ENCODE measurements at regions not wholly inside any gene's neighbourhood (a gene's known extent, or its start where the extent isn't known, plus 50 kb on each side); places are given as distances from the start of the nearest gene placed in this dataset.

DNA sequence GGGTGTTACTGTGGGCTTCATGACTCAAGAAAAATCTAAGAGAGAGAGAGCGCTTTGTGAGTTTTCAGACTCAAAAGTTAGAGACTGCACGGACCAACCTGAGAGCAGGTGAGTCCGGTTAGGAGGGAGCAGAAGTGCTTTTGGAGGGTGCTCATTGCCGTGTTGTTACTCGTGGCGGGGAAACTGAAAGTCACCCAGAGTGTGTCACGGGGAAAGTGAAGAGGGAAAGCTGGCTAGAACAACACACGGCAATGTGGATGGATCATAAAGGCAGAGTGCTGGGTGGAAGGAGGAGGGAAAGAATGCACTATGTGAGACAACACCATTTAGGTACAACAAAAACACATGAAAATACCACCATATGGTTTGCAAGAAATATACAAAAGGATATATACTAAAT, 112.3 kb downstream of the BDH1 start:
- no peak for DNase-seq
- no peak for TF ChIP-seq GATA1 (IDR thresholded peaks at IDR 0.05; ENCODE audit: low read depth, low read length)
- TF ChIP-seq POLR2A (IDR thresholded peaks at IDR 0.05; ENCODE audit: low read length): no peak

DNA sequence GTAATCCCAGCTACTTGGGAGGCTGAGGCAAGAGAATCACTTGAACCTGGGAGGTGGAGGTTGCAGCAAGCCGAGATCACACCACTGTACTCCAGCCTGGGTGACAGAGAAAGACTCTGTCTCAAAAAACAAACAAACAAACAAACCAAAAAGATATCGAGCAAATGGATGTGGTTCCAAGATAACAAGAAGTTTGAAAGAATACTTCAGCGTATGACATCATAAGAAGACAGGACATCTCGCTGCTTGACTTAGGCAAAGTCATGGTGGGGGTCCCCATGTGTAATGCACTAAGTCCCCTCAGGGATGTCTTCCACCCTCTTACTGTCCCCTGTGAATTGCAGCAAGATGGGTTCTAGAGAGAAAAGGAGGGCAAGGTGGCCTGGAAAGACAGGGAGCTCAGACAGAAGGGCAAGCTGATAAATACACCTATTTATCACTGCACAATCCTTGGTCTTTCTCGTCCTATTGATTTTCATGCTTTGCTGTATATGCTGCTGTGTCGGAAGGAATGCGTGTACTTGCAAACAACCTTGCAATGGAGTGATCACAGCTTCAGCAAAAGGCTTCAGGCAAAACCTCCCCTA, 115.0 kb downstream of the BDH1 start:
- TF ChIP-seq POLR2A (IDR thresholded peaks at IDR 0.05; ENCODE audit: low read length) (no peak), GATA1 (IDR thresholded peaks at IDR 0.05; ENCODE audit: low read depth, low read length) (no peak)
- no peak for DNase-seq

- TF ChIP-seq GATA1 (IDR thresholded peaks at IDR 0.05; ENCODE audit: low read depth, low read length): no peak
- no peak for DNase-seq
These were observed 116.9 kb downstream of the BDH1 start for GRCh38 chr3:197438906-197439305.

DNA sequence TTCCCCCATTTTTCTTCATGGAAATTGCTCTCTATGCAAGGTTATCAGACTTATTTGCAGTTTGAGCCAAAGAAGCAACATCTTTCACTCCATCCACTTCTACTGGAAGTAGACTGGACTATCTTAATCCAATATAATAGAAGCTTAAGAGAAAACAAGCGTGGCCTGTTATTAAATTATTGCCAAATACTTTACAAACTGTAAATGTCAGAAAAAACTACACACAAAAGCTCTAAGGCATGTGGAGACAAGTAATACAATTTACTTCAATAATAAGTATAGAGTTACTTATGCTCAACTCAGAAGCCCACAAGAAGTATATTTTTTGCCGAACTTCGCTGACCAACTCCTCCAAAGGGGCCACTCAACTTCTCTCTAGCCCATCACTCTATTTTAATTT, 120.3 kb downstream of the BDH1 start:
- no peak for DNase-seq
- TF ChIP-seq POLR2A (IDR thresholded peaks at IDR 0.05; ENCODE audit: low read length): no peak
- TF ChIP-seq GATA1 (IDR thresholded peaks at IDR 0.05; ENCODE audit: low read depth, low read length): no peak

GRCh38 chr3:197434830-197435229, 120.9 kb downstream of the BDH1 start:
- TF ChIP-seq POLR2A (IDR thresholded peaks at IDR 0.05; ENCODE audit: low read length) (no peak), GATA1 (IDR thresholded peaks at IDR 0.05; ENCODE audit: low read depth, low read length) (no peak)
- no peak for DNase-seq

GRCh38 chr3:197432384-197433127, 123.2 kb downstream of the BDH1 start:
- no peak for TF ChIP-seq GATA1 (IDR thresholded peaks at IDR 0.05; ENCODE audit: low read depth, low read length)
- TF ChIP-seq POLR2A (IDR thresholded peaks at IDR 0.05; ENCODE audit: low read length): no peak
- DNase-seq: peak in 1 of 2 experiments; percentile 35

- DNase-seq: no peak
- TF ChIP-seq GATA1 (IDR thresholded peaks at IDR 0.05; ENCODE audit: low read depth, low read length) (no peak), POLR2A (IDR thresholded peaks at IDR 0.05; ENCODE audit: low read length) (no peak)
These were observed 124.3 kb downstream of the BDH1 start for GRCh38 chr3:197431346-197431910.

- no peak for TF ChIP-seq POLR2A (IDR thresholded peaks at IDR 0.05; ENCODE audit: low read length)
- TF ChIP-seq GATA1 (IDR thresholded peaks at IDR 0.05; ENCODE audit: low read depth, low read length): no peak
- DNase-seq: no peak
These were observed 124.8 kb downstream of the BDH1 start for GRCh38 chr3:197430934-197431333.

DNA sequence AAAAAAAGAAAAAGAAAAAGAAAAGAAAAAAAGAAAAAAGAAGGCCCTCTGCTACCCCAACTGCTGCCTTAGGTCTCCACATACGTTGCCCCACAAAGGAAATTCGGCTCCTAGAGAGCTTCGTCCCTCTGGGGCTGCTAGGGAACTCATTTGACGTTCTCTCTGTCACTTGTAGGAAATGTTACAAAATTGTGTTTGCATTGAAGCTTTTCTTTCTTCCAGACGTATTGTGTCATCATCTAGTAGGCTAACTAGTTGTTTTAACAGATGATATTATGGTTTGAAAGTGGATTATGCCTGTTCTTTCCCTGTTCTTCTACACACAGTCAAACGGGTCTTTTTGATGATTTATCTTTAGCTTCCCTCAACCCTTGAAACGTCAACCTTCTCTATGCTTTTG, 125.3 kb downstream of the BDH1 start:
- TF ChIP-seq POLR2A (IDR thresholded peaks at IDR 0.05; ENCODE audit: low read length) (no peak), GATA1 (IDR thresholded peaks at IDR 0.05; ENCODE audit: low read depth, low read length) (no peak)
- no peak for DNase-seq

DNA sequence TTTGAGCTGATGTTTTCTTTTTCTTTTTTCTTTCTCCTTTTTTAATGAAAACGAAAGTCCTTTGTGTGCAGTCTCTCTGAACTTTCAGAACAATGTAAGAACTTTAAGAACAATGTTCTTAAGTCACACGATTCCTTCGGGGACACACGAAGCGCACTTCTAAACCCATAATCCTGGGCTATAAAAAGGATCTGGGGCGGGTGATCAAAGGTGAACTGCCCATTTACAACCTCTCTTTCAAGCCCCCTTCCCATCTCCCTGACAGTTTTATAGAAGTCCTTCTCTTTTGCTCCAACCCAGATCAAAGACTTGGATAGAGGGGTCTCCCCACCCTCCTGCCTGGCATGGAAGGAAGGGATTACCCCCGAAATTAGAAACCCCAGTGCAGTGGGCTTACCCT, 126.8 kb downstream of the BDH1 start:
- TF ChIP-seq GATA1 (IDR thresholded peaks at IDR 0.05; ENCODE audit: low read depth, low read length): no peak
- no peak for TF ChIP-seq POLR2A (IDR thresholded peaks at IDR 0.05; ENCODE audit: low read length)
- no peak for DNase-seq

DNA sequence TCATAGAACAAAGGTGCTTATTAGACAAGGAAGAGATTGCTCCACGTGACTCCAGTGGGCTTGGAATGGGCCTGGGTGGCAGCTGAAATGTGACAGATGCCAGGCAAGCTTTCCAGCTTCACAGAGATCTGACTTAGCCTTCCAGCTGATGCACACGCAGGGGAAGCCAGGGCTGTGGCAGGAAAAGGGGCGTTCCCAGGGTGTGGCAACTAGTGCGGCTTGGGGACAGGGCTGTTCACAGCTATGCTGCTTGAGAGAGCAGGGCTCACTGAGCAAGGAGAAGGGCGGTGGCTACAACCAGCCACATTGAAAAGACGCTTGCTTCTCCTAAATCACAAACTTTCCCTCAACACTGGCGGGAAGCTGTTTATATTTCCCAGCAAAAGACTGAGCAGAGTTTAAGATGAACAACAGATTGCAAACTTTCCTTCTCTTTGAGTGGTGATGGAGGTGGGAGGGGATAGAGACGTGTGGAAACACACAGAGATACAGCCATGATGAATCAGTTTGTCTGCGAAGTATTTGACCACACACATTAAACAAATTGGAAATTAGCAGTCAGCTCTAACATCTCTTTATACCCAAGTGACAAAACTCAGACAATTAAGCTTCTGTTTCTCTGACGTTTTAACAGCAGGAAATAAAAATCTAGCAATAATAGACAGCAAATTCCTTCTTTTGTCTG, 127.5 kb downstream of the BDH1 start:
- no peak for DNase-seq
- TF ChIP-seq POLR2A (IDR thresholded peaks at IDR 0.05; ENCODE audit: low read length) (peak; percentile 23), GATA1 (IDR thresholded peaks at IDR 0.05; ENCODE audit: low read depth, low read length) (no peak)

DNA sequence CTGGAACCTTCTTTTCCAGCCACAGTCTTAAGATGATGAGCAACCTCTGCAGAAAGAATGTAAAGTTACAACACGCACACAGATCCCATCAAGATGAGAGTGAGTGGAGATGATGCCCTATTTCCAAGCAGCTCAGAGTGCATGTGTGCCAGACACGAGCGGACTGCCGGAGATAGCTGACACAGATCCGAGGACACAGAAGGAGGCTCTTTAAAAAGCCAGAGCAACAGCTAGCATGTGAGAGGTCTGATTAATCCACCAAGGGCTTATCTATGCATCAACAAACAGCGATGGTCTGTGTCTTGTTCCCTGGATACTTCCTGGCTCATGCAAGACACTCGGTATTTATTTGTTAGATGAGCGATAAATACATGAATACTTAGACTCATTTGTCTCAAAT, 128.6 kb upstream of the DLG1 start:
- no peak for DNase-seq
- TF ChIP-seq POLR2A (IDR thresholded peaks at IDR 0.05; ENCODE audit: low read length) (no peak), GATA1 (IDR thresholded peaks at IDR 0.05; ENCODE audit: low read depth, low read length) (no peak)

- TF ChIP-seq POLR2A (IDR thresholded peaks at IDR 0.05; ENCODE audit: low read length): no peak
- no peak for TF ChIP-seq GATA1 (IDR thresholded peaks at IDR 0.05; ENCODE audit: low read depth, low read length)
- no peak for DNase-seq
These were observed 127.7 kb upstream of the DLG1 start for GRCh38 chr3:197426121-197426566.

DNA sequence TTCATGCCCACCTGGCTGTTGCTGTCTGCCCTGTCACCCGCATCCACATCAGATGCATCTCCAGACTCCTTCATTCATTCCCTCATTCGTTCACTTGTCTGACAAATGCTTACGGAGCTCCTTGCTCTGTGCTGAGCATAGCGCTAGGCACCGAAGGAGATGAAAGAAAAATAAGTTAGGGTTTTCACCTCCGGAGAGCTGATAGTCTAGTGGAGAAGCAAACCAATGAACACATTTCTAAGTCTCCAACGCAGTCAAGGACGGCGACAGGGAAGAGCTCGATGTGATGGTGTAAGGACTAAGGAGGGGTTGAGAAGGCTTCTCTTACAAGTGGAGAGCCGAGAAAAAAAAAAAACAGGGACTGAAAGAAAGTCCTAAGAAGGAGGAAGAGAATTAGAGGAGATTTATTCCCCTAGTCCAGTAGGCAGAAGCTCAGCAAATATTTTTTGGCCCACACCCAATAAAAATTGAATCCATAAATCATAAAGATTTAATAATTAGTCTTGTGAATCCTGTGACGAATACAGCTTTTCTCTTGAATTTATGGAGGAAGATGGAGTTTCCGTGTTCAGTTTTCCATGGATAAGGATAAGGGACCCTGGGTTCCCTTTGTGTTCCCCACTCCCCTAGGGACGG, 127.2 kb upstream of the DLG1 start:
- TF ChIP-seq GATA1 (IDR thresholded peaks at IDR 0.05; ENCODE audit: low read depth, low read length) (no peak), POLR2A (IDR thresholded peaks at IDR 0.05; ENCODE audit: low read length) (no peak)
- DNase-seq: no peak

Data from erythroblast (primary cell).